Liver (tissue), 2 donors: ENCODE measurements at regions not wholly inside any gene's neighbourhood (a gene's known extent, or its start where the extent isn't known, plus 50 kb on each side); places are given as distances from the start of the nearest gene placed in this dataset.

ENCODE experiments used
- EGR1 ChIP-seq, 2 donors: IDR thresholded peaks; 2 replicates each; pipeline ENCODE4 v1.6.1; 2016 to 2018; ENCODE audit warnings: antibody characterized with exemption in 2 of 2, low read depth in 2 of 2
- YY1 ChIP-seq: IDR thresholded peaks from 2 replicates; pipeline ENCODE4 v1.6.1; 2016; ENCODE audit warnings: antibody characterized with exemption, mild to moderate bottlenecking
- donor health status: healthy.

- TF ChIP-seq YY1: no peak
- TF ChIP-seq EGR1 (IDR thresholded peaks at IDR 0.05; ENCODE audit: low read depth in 2 of 2): no peak
Observed at GRCh38 chr1:233547726-233548125, 66.2 kb upstream of the KCNK1 start.
